ENCODE measurements at regions not wholly inside any gene's neighbourhood (a gene's known extent, or its start where the extent isn't known, plus 50 kb on each side); places are given as distances from the start of the nearest gene placed in this dataset.

GRCh38 chr11:87466223-87466622 is 428.5 kb downstream of the TMEM135 start:
- Histone ChIP-seq H3K4me1 (ENCODE audit: control insufficient read depth, insufficient read depth, low read length) (no peaks in the 10 kb centered on the region), H3K36me3 (ENCODE audit: control insufficient read depth, insufficient read depth, low read length) (no peaks in the 10 kb centered on the region), H3K4me3 (ENCODE audit: low read length) (no peak overlapping the region), H3K27ac (ENCODE audit: low read length) (no peak overlapping the region), H3K9me3 (ENCODE audit: control insufficient read depth, insufficient read depth, low read length) (no peaks in the 10 kb centered on the region), H3K27me3 (ENCODE audit: control insufficient read depth, insufficient read depth, low read length) (no peaks in the 10 kb centered on the region)
- 70% methylated on average over 2 of the region's 2 CpGs for WGBS (ENCODE audit: insufficient coverage)
- no peak overlapping the region for H3K4me3 Mint-ChIP-seq
- DNase-seq (no peak), ATAC-seq (no peak)
- peaks cover 0 to 2% of the 10 kb centered on the region in 2 donors for H3K9me3 Mint-ChIP-seq
- H3K36me3 Mint-ChIP-seq = no peaks in the 10 kb centered on the region
- no peak for TF ChIP-seq CTCF (IDR thresholded peaks at IDR 0.05)
- H3K4me1 Mint-ChIP-seq = no peaks in the 10 kb centered on the region
- intact Hi-C loops (cut with micrococcal nuclease) = no loop called here
- H3K27me3 Mint-ChIP-seq (ENCODE audit: low read depth in 2 of 2) = peaks cover 0 to 7% of the 10 kb centered on the region in 2 donors
- no peak overlapping the region for H3K27ac Mint-ChIP-seq

- H3K4me1 Mint-ChIP-seq = no peaks in the 10 kb centered on the region
- no peak for TF ChIP-seq CTCF (IDR thresholded peaks at IDR 0.05)
- Histone ChIP-seq H3K4me3 (ENCODE audit: low read length) (no peak overlapping the region), H3K4me1 (ENCODE audit: control insufficient read depth, insufficient read depth, low read length) (no peaks in the 10 kb centered on the region), H3K27me3 (ENCODE audit: control insufficient read depth, insufficient read depth, low read length) (no peaks in the 10 kb centered on the region), H3K9me3 (ENCODE audit: control insufficient read depth, insufficient read depth, low read length) (no peaks in the 10 kb centered on the region), H3K27ac (ENCODE audit: low read length) (no peak overlapping the region), H3K36me3 (ENCODE audit: control insufficient read depth, insufficient read depth, low read length) (no peaks in the 10 kb centered on the region)
- DNase-seq = no peak
- no peak overlapping the region for H3K4me3 Mint-ChIP-seq
- intact Hi-C loops (cut with micrococcal nuclease) = no loop called here
- ATAC-seq = no peak
- no peak overlapping the region for H3K27ac Mint-ChIP-seq
- WGBS (ENCODE audit: insufficient coverage) = 81% methylated on average over 4 of the region's 4 CpGs
- H3K36me3 Mint-ChIP-seq = no peaks in the 10 kb centered on the region
- peaks cover 0 to 2% of the 10 kb centered on the region in 2 donors for H3K9me3 Mint-ChIP-seq
- H3K27me3 Mint-ChIP-seq (ENCODE audit: low read depth in 2 of 2) = peaks cover 0 to 7% of the 10 kb centered on the region in 2 donors
These were observed 428.0 kb downstream of the TMEM135 start for GRCh38 chr11:87465716-87466115.

GRCh38 chr11:87463486-87464102 is 425.9 kb downstream of the TMEM135 start:
- Histone ChIP-seq H3K27ac (ENCODE audit: low read length) (no peak overlapping the region), H3K4me3 (ENCODE audit: low read length) (no peak overlapping the region), H3K36me3 (ENCODE audit: control insufficient read depth, insufficient read depth, low read length) (no peaks in the 10 kb centered on the region), H3K4me1 (ENCODE audit: control insufficient read depth, insufficient read depth, low read length) (no peaks in the 10 kb centered on the region), H3K27me3 (ENCODE audit: control insufficient read depth, insufficient read depth, low read length) (no peaks in the 10 kb centered on the region), H3K9me3 (ENCODE audit: control insufficient read depth, insufficient read depth, low read length) (no peaks in the 10 kb centered on the region)
- no peak for TF ChIP-seq CTCF (IDR thresholded peaks at IDR 0.05)
- Mint-ChIP-seq H3K4me1 (no peaks in the 10 kb centered on the region), H3K27me3 (ENCODE audit: low read depth in 2 of 2) (peaks cover 0 to 7% of the 10 kb centered on the region in 2 donors), H3K9me3 (peaks cover 0 to 2% of the 10 kb centered on the region in 2 donors), H3K4me3 (no peak overlapping the region), H3K27ac (no peak overlapping the region), H3K36me3 (no peaks in the 10 kb centered on the region)
- 93% methylated on average over 2 of the region's 4 CpGs for WGBS (ENCODE audit: insufficient coverage)
- ATAC-seq = no peak
- intact Hi-C loops (cut with micrococcal nuclease) = no loop called here
- no peak for DNase-seq

- Histone ChIP-seq H3K4me3 (ENCODE audit: low read length) (no peak overlapping the region), H3K27me3 (ENCODE audit: control insufficient read depth, insufficient read depth, low read length) (no peaks in the 10 kb centered on the region), H3K4me1 (ENCODE audit: control insufficient read depth, insufficient read depth, low read length) (no peaks in the 10 kb centered on the region), H3K9me3 (ENCODE audit: control insufficient read depth, insufficient read depth, low read length) (no peaks in the 10 kb centered on the region), H3K36me3 (ENCODE audit: control insufficient read depth, insufficient read depth, low read length) (no peaks in the 10 kb centered on the region), H3K27ac (ENCODE audit: low read length) (no peak overlapping the region)
- no peak overlapping the region for H3K4me3 Mint-ChIP-seq
- 12% methylated on average over 1 of the region's 1 CpG for WGBS (ENCODE audit: insufficient coverage)
- no peaks in the 10 kb centered on the region for H3K9me3 Mint-ChIP-seq
- peaks cover 0 to 7% of the 10 kb centered on the region in 2 donors for H3K27me3 Mint-ChIP-seq (ENCODE audit: low read depth in 2 of 2)
- no peaks in the 10 kb centered on the region for H3K4me1 Mint-ChIP-seq
- no peak for TF ChIP-seq CTCF (IDR thresholded peaks at IDR 0.05)
- intact Hi-C loops (cut with micrococcal nuclease) = no loop called here
- ATAC-seq (no peak), DNase-seq (no peak)
- no peaks in the 10 kb centered on the region for H3K36me3 Mint-ChIP-seq
- H3K27ac Mint-ChIP-seq = no peak overlapping the region
These were observed 424.4 kb downstream of the TMEM135 start for GRCh38 chr11:87462171-87462570.

Data from natural killer cell (primary cell).